Activated CD4-positive, alpha-beta T cell treated with anti-CD3 and anti-CD28 coated beads for 48 hours (primary cell): ENCODE measurements at regions not wholly inside any gene's neighbourhood (a gene's known extent, or its start where the extent isn't known, plus 50 kb on each side); places are given as distances from the start of the nearest gene placed in this dataset.
"Not testable (repeated sequence)": the region's sequence is repeated elsewhere in the genome, so short reads cannot be mapped to it uniquely, and the experiment has no call there.

Source experiments
- DNase-seq: peaks from one replicate; pipeline ENCODE4 v3.0.0-alpha.2; 2020

DNA sequence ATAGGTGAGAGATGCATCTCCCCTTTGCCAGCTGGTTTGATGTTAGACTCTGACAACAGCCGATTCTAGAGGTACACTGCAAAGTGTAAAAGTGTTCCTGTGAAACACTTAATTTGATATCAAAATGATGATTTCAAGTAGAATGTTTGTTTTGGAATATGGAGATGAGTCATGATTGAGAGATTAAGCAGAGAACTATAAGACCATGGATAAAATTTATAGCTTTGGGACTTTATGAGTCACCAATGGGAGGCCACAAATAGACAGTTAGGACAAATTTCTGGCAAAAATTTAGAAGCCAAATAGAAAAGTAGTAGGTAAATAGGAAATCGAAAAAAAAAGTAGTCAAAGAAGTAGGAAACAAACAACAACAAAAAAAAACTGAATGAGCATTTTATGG, 672.5 kb downstream of the NSUN3 start:
- DNase-seq, result no peak

DNA sequence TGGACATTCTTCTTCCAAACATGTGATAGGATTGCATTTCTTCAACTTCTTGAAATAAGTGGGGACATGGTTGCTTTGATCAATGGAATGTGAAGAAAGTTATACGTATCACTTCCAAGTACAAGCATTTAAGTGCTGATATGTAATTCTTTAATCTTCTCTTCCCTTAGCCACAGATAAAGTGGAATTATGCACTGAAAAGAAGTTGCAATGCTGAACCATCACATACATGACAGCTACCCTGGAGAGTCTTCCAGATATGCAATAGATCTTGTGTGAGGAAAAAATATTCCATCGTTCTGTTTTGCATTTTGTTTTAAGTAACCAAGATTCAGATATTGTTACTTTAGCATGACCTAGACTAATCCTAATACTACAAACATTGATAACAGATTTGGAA, 674.3 kb downstream of the NSUN3 start:
- no peak for DNase-seq

DNA sequence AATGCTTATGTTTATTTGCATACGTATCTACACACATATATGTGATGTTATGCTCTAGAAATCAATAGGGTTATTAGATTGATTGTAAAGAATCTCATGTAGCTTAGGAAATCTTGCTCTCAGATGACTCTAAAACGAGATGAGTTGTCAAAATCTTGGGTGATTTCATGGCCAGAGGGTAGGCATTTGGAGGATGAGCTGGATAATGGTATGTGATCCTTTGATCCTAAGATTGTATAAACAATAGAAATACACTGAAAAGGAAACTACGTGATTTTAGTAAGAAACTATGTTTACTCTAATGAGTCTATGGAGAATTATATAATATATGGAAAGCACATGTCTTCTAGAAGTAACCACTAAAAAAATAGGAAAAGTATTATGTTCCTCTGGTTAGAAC, 676.6 kb downstream of the NSUN3 start:
- no peak for DNase-seq

DNA sequence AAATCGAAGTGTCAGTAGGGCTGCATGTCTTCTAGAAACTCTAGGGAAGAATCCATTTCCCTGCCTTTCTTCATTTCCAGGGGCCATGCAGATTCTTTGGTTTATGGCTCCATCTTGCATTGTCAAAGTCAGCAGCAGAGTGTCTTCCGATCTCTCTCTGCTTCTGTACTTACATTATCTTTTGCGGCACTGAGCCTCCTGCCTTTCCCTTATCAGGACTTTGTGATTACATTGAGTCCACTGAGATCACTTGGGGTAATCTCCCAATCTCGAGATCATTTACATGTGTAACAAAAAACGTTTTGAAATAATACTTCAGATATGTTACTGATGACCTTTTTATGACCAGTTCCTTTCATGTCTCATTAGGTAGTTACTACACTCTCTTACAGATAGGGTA, 695.9 kb downstream of the NSUN3 start:
- DNase-seq, result no peak

DNA sequence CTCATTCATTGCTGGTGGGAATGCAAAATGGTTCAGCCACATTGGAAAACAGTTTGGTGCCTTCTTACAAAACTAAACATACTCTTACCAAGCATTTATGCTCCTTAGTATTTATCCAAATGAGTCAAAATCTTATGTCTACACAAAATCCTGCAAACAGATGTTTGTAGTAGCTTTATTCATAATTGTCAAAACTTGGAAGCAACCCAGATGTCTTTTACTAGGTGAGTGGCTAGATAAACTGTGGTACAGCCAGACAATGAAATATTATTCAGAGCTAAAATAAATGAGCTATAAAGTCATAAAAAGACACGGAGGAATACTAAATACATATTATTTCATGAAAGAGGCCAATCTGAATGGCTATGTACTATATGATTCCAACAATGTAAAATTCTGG, 709.5 kb downstream of the NSUN3 start:
- no peak for DNase-seq

DNA sequence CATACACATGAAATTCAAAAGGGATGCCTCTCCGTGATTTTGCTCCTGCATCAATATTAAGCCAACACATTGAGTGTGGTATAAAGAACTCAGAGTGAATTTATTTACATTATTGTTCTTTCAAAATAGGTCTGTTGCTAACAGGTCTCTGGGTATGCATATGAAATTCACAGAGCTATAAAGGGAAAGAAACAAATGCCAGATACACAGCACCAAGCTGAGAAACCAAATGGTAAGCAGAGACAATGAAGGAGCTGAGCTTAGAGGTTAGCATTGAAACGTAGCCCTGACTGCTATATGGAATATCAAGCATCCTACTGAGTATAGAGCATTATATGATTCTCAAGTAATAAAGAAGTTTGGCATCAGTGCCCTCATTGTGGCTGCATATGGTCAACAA, 712.9 kb downstream of the NSUN3 start:
- no peak for DNase-seq

DNA sequence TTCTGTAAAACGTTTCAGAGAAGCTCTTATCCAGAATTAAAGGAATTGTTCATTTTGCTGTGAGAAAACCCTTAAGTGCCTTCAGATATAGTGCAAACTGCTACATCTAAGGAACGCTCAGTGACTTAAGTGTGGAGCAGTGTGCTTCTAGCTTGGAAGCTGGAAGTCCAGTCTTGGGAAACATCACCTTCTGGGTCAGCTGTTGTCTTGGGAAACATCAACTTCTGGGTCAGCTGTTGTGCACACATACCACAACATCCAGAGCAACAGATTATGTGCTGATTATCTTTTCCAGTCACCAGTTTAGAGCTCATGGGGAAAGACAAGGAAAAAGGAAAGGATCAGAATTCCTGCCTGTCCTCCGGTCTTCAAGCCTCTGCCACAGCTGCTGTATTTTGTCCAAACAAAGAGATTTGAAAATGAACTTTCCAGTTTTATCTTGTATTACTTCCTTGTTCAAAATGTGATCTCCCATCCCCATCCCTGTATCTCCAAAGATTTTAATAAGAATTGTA, 713.6 kb downstream of the NSUN3 start:
- no peak for DNase-seq

DNA sequence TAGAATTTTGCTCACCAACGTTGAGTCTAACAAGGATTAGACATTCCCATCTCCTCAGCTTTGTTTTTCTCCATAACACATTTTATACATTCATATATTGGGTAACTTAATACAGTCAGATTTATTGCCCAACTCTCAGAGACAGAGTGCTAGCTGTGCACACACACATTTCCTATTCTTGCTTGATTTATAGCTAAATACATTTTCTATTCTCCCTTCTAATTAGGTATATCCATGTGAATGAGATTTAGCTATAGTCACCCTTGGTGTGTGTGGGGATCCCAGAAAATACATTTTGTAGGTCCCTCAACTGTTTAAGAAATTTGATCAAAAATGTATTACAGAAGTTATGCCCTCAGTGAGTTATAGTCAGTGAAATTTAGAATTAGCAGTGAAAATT, 715.4 kb downstream of the NSUN3 start:
- DNase-seq, result no peak

DNA sequence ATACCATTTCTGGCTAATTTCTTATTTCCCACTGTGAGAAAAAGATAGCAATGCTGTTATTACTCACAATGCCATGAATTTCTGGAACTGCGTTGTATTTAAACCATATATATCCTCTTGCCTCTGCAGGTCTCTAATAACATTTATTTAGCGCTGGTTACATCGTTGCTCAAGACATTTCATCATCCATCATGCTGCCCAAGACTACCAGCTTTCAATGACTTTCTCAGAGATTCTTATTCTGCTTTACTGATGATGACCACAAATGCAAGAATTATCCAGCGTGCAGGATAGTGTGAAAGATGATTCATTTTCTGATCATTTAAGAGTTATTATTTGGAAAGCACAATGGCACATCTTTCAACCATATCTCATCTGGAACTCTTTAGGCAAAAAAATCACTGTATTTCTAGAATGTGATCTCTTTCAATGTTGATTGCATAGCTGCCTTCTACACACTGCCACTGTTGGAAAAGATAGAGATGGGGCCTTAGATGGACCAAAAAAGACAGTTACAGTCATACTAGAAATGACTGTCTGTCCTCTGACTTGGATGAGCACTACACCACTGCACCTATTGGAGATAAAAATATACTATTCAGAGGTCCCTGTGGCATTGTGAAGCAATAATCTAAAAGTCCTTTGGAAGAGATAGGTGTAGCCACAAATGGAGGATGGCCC, 716.1 kb downstream of the NSUN3 start:
- DNase-seq, result no peak

DNA sequence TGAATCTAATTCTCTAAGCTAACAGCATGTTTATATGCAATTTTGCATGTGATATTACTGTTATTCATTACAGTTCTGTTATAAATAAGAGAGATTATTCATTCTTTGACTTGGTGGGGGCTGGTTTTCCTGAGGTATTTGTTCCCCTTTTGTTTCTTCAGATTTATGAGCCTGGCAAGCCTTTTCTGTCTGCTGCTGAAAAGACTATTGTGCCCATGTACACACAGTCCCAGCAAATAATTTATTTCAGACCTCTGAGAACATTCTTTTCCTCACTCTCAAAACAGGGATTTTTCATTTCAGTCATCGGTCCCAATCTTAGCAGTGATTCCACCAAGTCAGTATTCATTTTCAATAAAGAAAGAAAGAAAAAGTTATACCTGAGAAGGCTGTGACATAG, 716.8 kb downstream of the NSUN3 start:
- no peak for DNase-seq

DNA sequence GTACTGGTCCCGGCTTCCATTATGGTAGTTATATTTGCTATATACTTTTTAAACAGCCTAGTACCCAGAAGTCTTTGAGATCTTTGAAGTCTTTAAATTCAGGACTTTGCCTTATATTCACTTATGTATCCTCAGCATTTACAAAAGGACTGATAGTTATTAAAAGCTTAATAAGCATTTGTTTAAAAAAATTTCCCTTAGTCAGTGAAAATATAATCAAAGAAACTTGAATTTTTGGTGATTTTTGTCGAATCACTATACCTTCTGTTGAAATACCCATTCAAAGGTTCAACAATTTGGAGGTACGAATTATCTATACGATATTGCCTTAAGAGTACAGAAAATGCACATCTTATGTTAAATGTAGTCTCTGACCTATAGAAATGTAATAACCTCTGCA, 721.4 kb downstream of the NSUN3 start:
- DNase-seq, result no peak

DNA sequence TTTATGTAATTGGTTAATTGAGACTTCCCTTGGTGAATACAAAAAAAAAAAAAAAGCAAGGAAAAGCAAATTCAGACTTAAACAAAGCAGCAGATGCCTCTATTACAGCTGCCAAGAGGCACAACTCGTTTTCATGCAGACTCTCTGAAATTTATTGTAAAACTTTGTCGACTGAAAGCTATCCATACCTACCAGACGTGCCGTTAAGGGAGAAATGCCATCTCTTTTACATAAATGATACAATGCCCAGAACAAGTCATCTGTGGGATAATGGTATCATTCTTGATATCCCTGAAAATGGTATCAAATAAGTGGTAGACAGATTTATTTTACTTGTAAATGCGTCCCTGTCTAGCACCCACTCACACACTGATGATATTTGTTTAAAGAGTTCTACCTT, 724.2 kb downstream of the NSUN3 start:
- no peak for DNase-seq

DNA sequence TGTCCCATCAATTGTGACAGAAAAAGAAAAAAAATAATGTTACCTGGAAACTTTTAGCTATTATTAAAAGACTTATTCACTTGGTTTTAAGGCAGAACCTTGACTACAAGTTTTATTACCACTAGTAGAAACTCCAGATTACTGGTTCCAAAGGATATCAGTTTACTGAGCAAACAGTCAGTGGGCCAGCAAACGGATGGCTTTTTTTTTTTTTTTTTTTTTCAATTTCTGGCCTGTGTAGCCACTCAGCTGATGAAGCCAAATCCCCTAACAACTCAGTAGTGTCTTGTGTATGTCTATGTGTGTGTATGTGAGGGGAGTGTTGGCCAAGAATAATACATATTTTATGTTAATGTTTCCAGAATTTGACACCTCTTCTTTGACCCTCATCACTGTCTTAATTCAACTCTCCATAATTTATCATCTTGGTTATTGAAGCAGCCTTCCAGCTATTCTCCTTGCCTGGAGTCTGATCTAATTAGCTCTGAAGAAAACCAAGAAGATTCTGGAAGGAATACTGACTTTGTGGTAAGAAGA, 724.9 kb downstream of the NSUN3 start:
- DNase-seq, result no peak

DNA sequence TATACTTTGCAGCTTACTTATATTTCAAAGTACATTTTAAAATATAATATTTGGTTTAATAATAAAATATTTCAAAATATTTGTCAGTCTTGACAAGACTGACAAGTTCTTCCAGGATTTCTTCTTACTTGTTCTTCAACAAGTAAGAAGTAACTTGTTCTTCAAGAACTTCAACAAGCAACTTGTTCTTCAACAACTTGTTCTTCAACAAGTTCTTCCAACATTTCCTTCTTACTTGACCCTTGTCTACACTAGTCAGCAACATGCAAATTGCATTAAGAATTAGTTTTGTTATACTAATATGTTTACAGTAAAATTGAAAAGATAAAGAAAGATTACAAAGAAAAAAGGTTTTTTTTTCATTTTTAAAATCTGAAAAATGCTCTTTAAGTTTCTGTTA, 731.7 kb downstream of the NSUN3 start:
- no peak for DNase-seq

DNA sequence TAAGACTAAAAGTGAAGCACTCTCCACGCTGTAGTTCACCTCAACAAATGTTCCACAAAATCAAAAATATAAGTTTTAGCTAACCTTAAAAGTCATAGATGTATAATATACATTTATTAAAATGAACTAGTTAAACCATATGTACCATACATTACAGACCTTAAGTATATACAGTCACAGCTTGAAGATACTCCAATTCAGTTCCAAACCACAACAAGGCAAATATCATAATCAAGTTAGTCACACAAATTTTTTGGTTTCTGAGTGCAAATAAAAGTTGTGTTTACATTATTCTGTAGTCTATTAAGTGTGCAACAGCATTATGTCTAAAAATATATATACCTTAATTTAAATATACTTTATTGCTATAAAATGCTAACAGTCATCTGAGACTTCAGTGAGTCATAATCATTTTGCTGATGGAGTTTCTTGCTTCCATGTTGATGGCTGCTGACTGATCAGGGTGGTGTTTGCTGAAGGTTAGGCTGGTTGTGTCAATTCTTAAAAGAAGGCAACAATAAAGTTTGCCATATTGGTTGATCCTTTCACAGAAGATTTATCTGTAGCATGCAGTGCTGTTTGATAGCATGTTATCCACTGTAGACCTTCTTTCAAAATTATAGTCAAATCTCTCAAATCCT, 736.7 kb downstream of the NSUN3 start:
- no peak for DNase-seq

DNA sequence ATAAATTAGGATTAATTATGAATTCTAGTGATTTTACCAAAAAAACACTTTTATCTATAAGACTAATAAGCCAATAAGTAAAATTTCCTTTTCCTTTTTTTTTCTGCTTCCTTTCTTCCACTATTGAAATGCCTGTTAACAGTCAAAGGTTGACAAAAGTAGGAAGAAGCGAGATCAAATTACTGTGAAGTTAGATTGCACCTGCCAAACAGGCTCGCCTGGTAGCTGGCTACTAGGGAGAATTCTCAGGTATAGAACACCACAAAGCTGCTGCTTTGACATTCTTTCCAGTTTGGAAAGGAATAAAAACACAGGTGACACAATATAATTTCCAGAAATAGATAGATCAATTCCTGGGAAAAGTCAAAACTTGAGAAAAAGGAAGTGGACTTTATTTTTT, 749.0 kb downstream of the NSUN3 start:
- no peak for DNase-seq

DNA sequence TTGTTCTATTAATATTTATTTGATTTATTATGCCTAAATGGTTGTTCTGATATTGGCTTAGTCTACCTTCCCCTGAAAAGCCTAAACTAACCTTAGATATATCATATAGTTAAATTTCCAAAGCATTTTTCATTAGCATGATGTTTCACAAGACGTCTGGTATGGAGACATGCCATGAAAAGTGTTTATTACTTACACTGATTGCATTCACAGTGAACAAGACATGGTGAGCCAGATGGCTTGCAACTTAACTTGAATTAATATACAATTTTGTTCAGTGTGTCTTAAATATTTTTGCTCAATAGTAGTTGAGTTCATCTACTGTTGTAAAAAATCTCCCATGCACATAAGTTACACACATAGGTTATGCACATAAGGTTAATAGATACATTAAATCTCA, 758.4 kb downstream of the NSUN3 start:
- DNase-seq, result no peak

DNA sequence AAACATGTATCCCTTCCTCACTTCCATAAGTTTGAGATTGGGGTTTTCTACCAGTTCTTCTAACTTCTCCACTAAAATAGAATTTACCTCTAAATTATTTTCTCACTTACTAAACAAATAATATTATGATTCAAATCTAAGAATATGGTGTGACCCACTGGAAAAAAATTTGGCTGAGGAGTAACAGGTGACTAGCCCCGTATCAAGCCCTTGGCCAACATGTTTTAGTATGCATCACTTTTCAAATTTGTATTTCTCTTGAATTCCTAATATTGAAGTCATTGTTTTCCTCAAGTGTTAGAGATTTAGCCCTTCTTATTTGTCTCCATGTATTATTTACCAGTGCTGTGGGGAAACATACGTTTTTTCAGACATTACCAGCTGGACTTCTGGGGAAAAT, 759.4 kb downstream of the NSUN3 start:
- DNase-seq, result no peak

DNA sequence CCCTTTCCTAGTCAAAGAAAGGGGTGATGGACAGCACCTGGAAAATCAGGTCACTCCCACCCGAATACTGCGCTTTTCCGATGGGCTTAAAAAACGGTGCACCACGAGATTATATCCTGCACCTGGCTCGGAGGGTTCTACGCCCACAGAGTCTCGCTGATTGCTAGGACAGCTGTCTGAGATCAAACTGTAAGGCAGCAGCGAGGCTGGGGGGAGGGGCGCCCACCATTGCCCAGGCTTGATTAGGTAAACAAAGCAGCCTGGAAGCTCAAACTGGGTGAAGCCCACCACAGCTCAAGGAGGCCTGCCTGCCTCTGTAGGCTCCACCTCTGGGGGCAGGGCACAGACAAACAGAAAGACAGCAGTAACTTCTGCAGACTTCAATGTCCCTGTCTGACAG, 783.4 kb downstream of the NSUN3 start:
- DNase-seq, result not testable (repeated sequence)

DNA sequence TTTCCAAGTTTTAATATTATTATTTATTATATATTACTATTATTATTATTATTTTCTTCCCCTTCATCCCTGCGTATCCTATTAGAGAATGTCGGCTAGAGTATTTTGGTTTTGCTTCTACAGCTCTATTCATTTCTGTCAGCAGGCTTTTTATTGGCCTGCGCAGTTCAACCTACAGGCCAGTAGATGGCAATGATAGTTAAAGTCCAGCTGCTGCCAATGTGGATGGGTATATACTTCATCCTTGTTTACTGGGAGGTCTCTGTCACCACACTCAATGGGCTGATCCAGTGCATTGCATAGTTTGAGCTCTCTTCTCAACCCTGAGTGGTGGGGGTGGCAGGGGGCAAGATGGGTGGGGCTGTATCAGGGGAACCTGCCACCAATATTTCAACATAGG, 799.8 kb downstream of the NSUN3 start:
- DNase-seq, result no peak

DNA sequence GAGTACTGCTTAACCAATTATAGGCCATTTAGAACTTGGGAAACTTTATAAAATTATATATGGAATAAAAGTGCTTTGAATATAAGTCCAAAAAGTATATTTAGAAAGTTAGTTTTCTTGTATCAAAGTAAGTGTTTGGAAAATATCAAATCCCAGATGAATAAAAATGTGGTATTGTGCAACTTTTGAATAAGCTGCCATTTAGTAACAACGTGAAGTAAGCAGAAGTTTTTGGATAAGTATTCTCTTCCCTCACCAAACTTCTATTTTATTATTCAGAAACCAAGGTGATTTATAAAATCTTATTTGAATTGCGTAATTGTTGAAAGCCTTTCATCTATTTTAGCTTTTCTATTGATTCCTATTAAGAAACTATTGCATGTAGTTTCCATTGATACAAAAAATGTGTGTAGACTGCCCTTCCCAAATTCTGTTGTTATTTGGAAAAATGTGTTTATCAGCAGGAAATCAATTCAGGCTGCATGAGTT, 806.2 kb downstream of the NSUN3 start:
- DNase-seq, result no peak

DNA sequence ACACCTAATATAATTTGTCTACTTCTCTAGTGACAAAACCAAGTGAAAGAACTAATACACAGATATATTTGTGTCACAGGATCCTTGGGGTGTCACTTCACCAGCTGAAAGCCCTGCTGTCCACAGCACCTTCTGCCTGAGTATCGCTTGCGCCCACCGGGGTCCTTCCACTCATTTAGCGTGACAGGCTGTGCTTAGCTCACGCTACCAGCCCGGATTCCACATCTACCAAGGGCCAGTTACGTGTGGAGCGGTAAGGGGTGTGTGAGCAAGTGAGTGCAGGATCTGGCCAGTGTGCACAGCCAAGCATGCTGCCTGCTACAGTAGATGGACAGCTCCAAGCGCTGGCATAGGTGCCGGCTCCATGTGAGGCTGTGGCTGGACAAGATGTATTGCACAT, 810.9 kb downstream of the NSUN3 start:
- DNase-seq, result no peak

DNA sequence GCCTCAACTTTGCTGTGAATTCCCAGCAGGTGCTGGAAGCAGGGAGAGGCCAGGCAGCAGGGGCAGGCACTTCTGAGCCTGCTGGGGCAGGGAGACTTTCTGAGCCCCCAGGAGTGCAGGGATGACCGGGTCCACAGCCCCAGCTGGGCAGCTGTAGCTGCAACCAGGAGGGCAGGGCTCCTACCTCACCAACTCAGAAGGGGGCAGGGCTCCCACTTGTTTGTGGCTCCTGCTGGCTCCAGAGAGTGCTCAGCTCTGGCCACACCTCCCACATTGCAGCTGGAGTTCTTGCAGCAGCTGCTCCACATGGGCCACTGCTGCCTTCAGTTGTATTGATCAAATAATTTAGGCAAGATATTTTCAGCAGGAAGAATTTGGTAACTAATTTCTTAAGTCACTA, 812.3 kb downstream of the NSUN3 start:
- DNase-seq, result no peak

DNA sequence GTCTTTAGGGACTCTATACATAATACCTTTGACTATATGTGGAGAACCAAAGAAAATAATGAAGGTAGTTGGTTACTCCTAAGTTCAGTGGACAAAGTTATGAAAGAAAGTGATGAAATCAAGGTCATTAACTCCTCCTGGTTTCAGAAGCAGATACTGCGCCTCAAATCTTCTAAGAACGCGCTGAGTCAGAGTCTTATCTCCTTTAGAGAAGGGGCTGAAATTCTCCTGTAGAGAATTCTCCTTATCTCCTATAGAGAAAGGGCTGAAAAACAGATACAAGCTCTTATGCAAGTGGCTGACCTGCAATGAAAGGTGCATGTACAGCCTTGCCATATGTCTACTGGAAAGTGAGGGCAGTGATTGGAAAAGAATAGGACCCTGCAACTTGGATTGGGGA, 824.2 kb downstream of the NSUN3 start:
- no peak for DNase-seq

DNA sequence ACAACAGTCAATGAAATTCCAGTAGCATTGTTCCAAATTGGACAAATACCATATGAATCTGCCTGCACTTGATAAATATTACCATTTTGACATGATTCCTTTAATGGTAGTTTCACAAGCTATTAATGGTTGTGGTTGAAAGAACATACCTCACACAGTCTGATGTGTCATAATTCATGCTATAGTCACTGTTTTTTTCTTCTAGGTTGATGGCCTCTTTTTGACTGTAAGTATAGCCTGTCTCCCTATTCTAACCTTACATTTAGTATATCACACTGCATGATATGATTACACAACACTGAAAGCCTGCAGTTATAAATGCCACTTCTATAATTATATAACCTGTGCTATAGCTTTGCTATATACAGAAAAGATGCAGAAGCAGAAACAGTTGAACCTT, 834.1 kb downstream of the NSUN3 start:
- DNase-seq, result no peak
